ENCODE measurements at regions not wholly inside any gene's neighbourhood (a gene's known extent, or its start where the extent isn't known, plus 50 kb on each side); places are given as distances from the start of the nearest gene placed in this dataset.

- BruUV-seq (replicated peaks), result no TSS peak
- no peak for DNase-seq (ENCODE audit: low read depth, low spot score)
Measured at GRCh38 chr12:24705741-24706358, 243.1 kb downstream of the BCAT1 start.

GRCh38 chr12:24705216-24705615 lies 243.7 kb downstream of the BCAT1 start:
- H3K27ac ChIP-seq (ENCODE audit: low read length), result no peak overlapping the region
- no peaks in the 10 kb centered on the region for H3K27me3 ChIP-seq (ENCODE audit: control insufficient read depth, insufficient read depth, low read length)
- ChIA-PET POLR2A (no interaction called here), CTCF (no interaction called here)
- in situ Hi-C loops (cut with HindIII; ENCODE audit: low pct_unique_long_range_greater_than_20kb, low sequenced_read_pairs), result no loop called here
- no TSS peak for BruUV-seq (replicated peaks)
- TF ChIP-seq CTCF (IDR thresholded peaks at IDR 0.05) (no peak), TCF7L2 (IDR thresholded peaks at IDR 0.05; ENCODE audit: low read depth, low read length) (no peak), REST (IDR thresholded peaks at IDR 0.05; ENCODE audit: insufficient read depth in 1 of 2, low read depth in 2 of 2, low read length in 1 of 2) (no peak), POLR2AphosphoS5 (IDR thresholded peaks at IDR 0.05; ENCODE audit: low read depth, low read length) (no peak), SIN3A (IDR thresholded peaks at IDR 0.05; ENCODE audit: borderline replicate concordance, insufficient read depth, low read depth, low read length) (no peak)
- H3K4me1 ChIP-seq (ENCODE audit: control insufficient read depth, insufficient read depth, low read length), result no peaks in the 10 kb centered on the region
- intact Hi-C loops (cut with micrococcal nuclease; ENCODE audit: unreplicated experiment), result no loop called here
- DNase-seq (ENCODE audit: low read depth, low spot score) (no peak), ATAC-seq (no peak)
- H3K9me3 ChIP-seq (ENCODE audit: control insufficient read depth, insufficient read depth, low read depth, low read length), result no peaks in the 10 kb centered on the region
- no peak overlapping the region for H3K4me3 ChIP-seq (ENCODE audit: low read depth in 2 of 2, low read length in 2 of 2)
- no peaks in the 10 kb centered on the region for H3K36me3 ChIP-seq (ENCODE audit: control insufficient read depth, insufficient read depth, low read length)

More at GRCh38 chr12:24705741-24706358, 243.1 kb downstream of the BCAT1 start:
- Histone ChIP-seq H3K4me1 (ENCODE audit: control insufficient read depth, insufficient read depth, low read length) (no peaks in the 10 kb centered on the region), H3K9me3 (ENCODE audit: control insufficient read depth, insufficient read depth, low read depth, low read length) (no peaks in the 10 kb centered on the region), H3K4me3 (ENCODE audit: low read depth in 2 of 2, low read length in 2 of 2) (no peak overlapping the region), H3K36me3 (ENCODE audit: control insufficient read depth, insufficient read depth, low read length) (no peaks in the 10 kb centered on the region), H3K27me3 (ENCODE audit: control insufficient read depth, insufficient read depth, low read length) (no peaks in the 10 kb centered on the region), H3K27ac (ENCODE audit: low read length) (no peak overlapping the region)
- ChIA-PET POLR2A (no interaction called here), CTCF (no interaction called here)
- no peak for ATAC-seq
- intact Hi-C loops (cut with micrococcal nuclease; ENCODE audit: unreplicated experiment), result no loop called here
- no peak for TF ChIP-seq TCF7L2 (IDR thresholded peaks at IDR 0.05; ENCODE audit: low read depth, low read length)
- TF ChIP-seq SIN3A (IDR thresholded peaks at IDR 0.05; ENCODE audit: borderline replicate concordance, insufficient read depth, low read depth, low read length), result no peak
- no peak for TF ChIP-seq POLR2AphosphoS5 (IDR thresholded peaks at IDR 0.05; ENCODE audit: low read depth, low read length)
- no peak for TF ChIP-seq CTCF (IDR thresholded peaks at IDR 0.05)
- TF ChIP-seq REST (IDR thresholded peaks at IDR 0.05; ENCODE audit: insufficient read depth in 1 of 2, low read depth in 2 of 2, low read length in 1 of 2), result no peak
- in situ Hi-C loops (cut with HindIII; ENCODE audit: low pct_unique_long_range_greater_than_20kb, low sequenced_read_pairs), result no loop called here

Measured in Panc1 (cell line).